Stimulated activated naive CD8-positive, alpha-beta T cell treated with anti-CD3 and anti-CD28 coated beads, Interleukin-15, amount 100 ng/mL, for 72 hours (primary cell): ENCODE measurements at regions not wholly inside any gene's neighbourhood (a gene's known extent, or its start where the extent isn't known, plus 50 kb on each side); places are given as distances from the start of the nearest gene placed in this dataset.
"Not testable (repeated sequence)": the region's sequence is repeated elsewhere in the genome, so short reads cannot be mapped to it uniquely, and the experiment has no call there.

Source experiments
- ATAC-seq: fragments of 150-1000 bp; cut with Tn5 transposase; 2 replicates; pipeline ENCODE4 v1.10.0; 2021; ENCODE audit warnings: mild to moderate bottlenecking, moderate library complexity
- DNase-seq, 2 donors: peaks; one replicate each; pipeline ENCODE4 v3.0.0; 2021 to 2022
- H3K27ac Mint-ChIP-seq, 2 donors: one replicate each; pipeline ENCODE4 v1.8.0; 2022; ENCODE audit warnings: mild to moderate bottlenecking in 2 of 2, mixed read lengths in 2 of 2, moderate library complexity in 2 of 2
- H3K27me3 Mint-ChIP-seq: one replicate; pipeline ENCODE4 v1.8.0; 2022; ENCODE audit warnings: mixed read lengths
- H3K4me1 Mint-ChIP-seq: one replicate; pipeline ENCODE4 v1.8.0; 2022; ENCODE audit warnings: mild to moderate bottlenecking, mixed read lengths
- H3K4me3 Mint-ChIP-seq, 2 donors: one replicate each; pipeline ENCODE4 v1.8.0; 2022; ENCODE audit warnings: mild to moderate bottlenecking in 2 of 2, mixed read lengths in 2 of 2, moderate library complexity in 1 of 2
- H3K9me3 Mint-ChIP-seq, 2 donors: one replicate each; pipeline ENCODE4 v1.8.0; 2022; ENCODE audit warnings: mixed read lengths in 2 of 2

GRCh38 chr5:96196890-96197289, 235.2 kb upstream of the ELL2 start:
- no peak for DNase-seq
- ATAC-seq: no peak
- H3K9me3 Mint-ChIP-seq: no peaks in the 10 kb centered on the region
- peaks cover 18% of the 10 kb centered on the region for H3K27me3 Mint-ChIP-seq
- H3K4me1 Mint-ChIP-seq: no peaks in the 10 kb centered on the region
- H3K4me3 Mint-ChIP-seq: no peak overlapping the region
- H3K27ac Mint-ChIP-seq: no peak overlapping the region

DNA sequence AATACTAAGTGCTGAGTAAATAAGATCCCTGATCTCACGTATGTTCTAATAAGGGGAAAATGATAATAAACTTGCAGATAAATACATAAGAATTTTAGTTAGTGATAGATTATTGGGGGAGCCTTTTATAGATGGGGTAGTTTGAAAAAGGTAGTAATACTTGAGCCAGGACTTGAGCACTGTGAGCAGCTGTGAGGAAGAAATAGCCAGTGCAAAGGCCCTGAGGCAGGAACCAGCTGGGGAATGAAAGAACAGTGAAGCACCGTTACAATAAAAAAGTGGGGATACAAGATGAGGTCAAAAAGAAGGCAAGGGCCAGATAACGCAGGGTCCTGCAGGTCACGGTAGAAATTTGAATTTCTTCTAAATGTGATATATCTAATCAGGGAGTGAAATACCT, 234.8 kb upstream of the ELL2 start:
- ATAC-seq: no peak
- Mint-ChIP-seq H3K27ac (no peak overlapping the region), H3K4me1 (no peaks in the 10 kb centered on the region), H3K4me3 (no peak overlapping the region), H3K27me3 (peaks cover 14% of the 10 kb centered on the region), H3K9me3 (no peaks in the 10 kb centered on the region)
- no peak for DNase-seq

DNA sequence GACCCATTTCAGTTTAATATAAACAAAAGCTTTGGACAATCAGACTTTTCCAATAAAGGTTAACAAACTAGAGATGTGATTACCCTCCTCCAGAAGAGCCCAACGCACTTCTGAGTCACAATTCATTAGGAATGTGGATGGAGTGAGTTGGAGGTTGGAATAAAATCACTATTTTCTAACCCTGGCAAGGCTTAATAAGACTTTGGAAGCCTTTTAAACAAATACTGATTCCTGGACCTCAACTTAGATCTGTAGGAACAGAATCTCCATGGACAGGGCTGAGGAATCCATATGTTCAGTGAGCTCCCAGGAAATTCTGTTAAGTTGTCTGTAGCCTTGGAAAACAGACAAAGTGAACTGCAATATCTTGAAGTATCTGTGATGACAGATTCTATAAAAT, 233.5 kb upstream of the ELL2 start:
- ATAC-seq (no peak), DNase-seq (no peak)
- H3K4me1 Mint-ChIP-seq: no peaks in the 10 kb centered on the region
- no peak overlapping the region for H3K27ac Mint-ChIP-seq
- peaks cover 23% of the 10 kb centered on the region for H3K27me3 Mint-ChIP-seq
- no peaks in the 10 kb centered on the region for H3K9me3 Mint-ChIP-seq
- H3K4me3 Mint-ChIP-seq: no peak overlapping the region

- Mint-ChIP-seq H3K9me3 (no peaks in the 10 kb centered on the region), H3K4me1 (no peaks in the 10 kb centered on the region), H3K27me3 (peaks cover 28% of the 10 kb centered on the region), H3K27ac (no peak overlapping the region), H3K4me3 (no peak overlapping the region)
- no peak for DNase-seq
- no peak for ATAC-seq
Observed at GRCh38 chr5:96194593-96194992, 232.9 kb upstream of the ELL2 start.

- Mint-ChIP-seq H3K27me3 (peaks cover 35% of the 10 kb centered on the region), H3K4me1 (no peaks in the 10 kb centered on the region), H3K9me3 (no peaks in the 10 kb centered on the region), H3K27ac (no peak overlapping the region), H3K4me3 (no peak overlapping the region)
- DNase-seq: no peak
- ATAC-seq: no peak
Observed at GRCh38 chr5:96193946-96194345, 232.3 kb upstream of the ELL2 start.

DNA sequence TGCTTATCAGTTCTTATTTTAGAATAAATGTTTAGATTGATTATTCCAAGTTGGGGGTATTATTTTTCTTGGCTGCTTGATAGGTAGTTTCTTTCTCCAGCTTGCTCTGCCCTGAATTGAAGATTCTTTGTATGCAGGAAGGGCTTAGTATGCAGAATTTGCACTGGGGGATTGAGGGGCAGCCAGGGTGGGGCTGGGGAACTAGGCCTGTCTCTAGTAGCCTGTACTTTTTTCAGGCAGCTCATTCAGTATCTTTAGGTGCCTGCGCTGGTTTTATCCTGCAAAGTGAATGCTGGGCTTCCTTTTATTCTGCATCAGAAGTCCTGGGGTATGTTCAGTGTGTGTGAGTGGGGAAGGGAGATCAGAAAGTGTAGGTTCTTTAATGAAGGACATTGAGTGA, 228.3 kb upstream of the ELL2 start:
- ATAC-seq: no peak
- Mint-ChIP-seq H3K4me3 (no peak overlapping the region), H3K4me1 (no peaks in the 10 kb centered on the region), H3K27ac (no peak overlapping the region), H3K27me3 (peaks cover 46% of the 10 kb centered on the region), H3K9me3 (peaks cover 0 to 17% of the 10 kb centered on the region in 2 donors)
- no peak for DNase-seq

DNA sequence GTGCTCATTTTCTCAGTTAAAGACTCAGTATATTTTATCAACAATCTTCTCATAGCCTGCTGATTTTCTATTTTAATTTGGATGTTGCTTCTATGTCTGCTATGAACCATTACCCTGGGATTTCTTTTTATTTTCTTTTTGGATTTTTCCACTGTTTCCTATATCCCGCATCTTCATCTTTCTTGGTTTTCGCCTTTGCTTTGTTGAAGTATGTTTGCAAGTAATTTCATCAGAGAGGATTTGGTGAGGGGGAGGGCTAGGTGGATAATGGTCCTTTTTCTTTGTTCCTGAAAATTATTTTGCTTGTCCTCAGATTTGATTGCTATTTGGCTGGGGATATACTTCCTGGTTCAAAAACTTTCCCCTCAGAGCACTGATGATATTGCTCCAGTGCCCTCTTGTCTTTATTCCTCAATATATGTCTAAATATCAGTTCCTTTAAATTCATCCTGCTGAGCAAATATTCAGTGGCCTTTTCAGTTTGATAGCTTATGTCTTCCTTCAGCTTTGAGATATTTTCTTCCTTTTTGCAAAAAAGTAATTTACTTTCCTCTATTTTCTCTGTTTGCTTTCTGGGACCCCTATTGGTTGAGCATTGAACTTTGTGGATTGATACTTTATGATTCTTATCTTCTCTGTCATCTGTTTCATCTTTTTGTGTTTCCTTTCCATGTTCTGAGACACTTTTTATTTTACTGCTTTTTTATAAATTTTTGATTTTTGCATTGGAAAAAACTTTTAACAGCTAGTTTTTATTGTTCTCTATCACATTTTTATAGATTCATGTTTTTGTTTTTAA, 227.6 kb upstream of the ELL2 start:
- H3K4me1 Mint-ChIP-seq: no peaks in the 10 kb centered on the region
- peaks cover 52% of the 10 kb centered on the region for H3K27me3 Mint-ChIP-seq
- no peak overlapping the region for H3K4me3 Mint-ChIP-seq
- peaks cover 0 to 23% of the 10 kb centered on the region in 2 donors for H3K9me3 Mint-ChIP-seq
- no peak overlapping the region for H3K27ac Mint-ChIP-seq
- ATAC-seq (no peak), DNase-seq (no peak)

DNA sequence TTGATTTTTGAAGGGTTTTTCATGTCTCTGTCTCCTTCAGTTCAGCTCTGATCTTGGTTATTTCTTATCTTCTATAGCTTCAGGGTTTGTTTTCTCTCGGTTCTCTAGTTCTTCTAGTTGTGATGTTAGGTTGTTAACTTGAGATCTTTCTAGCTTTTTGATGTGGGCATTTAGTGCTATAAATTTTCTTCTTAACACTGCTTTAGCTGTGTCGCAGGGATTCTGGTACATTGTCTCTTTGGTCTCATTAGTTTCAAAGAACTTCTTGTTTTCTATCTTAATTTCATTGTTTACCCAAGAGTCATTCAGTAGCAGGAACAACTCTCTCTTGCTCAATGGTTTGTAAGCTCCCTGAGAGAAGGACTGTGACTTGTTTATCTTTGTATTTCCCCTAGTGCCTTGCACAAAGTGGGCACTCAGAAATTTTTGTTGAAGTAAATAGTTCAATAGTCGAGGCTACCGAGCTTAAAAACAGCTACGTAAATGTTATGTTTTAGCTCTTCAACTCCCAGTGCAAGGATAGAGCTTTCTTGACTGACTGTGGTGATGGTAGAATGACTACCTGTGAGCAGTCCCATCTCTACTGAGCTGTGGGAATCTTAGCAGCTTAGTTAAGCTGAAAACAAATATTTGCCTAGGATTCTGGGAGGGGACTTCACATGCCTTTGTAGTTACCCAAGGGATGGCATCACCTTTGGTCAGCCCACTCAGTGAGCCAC, 225.8 kb upstream of the ELL2 start:
- H3K4me1 Mint-ChIP-seq: no peaks in the 10 kb centered on the region
- no peak overlapping the region for H3K27ac Mint-ChIP-seq
- peaks cover 0 to 23% of the 10 kb centered on the region in 2 donors for H3K9me3 Mint-ChIP-seq
- ATAC-seq: no peak
- H3K27me3 Mint-ChIP-seq: peaks cover 52% of the 10 kb centered on the region
- no peak overlapping the region for H3K4me3 Mint-ChIP-seq
- DNase-seq: no peak

- ATAC-seq, H3K4me3 Mint-ChIP-seq, H3K27ac Mint-ChIP-seq, H3K4me1 Mint-ChIP-seq, DNase-seq: not testable (repeated sequence)
- Mint-ChIP-seq H3K9me3 (peaks cover 0 to 23% of the 10 kb centered on the region in 2 donors), H3K27me3 (peaks cover 39% of the 10 kb centered on the region)
Observed at GRCh38 chr5:96184510-96184909, 222.9 kb upstream of the ELL2 start.

- ATAC-seq (no peak), DNase-seq (no peak)
- no peak overlapping the region for H3K27ac Mint-ChIP-seq
- H3K4me1 Mint-ChIP-seq: no peaks in the 10 kb centered on the region
- peaks cover 38% of the 10 kb centered on the region for H3K27me3 Mint-ChIP-seq
- peaks cover 0 to 15% of the 10 kb centered on the region in 2 donors for H3K9me3 Mint-ChIP-seq
- no peak overlapping the region for H3K4me3 Mint-ChIP-seq
Observed at GRCh38 chr5:96180684-96181435, 219.2 kb upstream of the ELL2 start.

DNA sequence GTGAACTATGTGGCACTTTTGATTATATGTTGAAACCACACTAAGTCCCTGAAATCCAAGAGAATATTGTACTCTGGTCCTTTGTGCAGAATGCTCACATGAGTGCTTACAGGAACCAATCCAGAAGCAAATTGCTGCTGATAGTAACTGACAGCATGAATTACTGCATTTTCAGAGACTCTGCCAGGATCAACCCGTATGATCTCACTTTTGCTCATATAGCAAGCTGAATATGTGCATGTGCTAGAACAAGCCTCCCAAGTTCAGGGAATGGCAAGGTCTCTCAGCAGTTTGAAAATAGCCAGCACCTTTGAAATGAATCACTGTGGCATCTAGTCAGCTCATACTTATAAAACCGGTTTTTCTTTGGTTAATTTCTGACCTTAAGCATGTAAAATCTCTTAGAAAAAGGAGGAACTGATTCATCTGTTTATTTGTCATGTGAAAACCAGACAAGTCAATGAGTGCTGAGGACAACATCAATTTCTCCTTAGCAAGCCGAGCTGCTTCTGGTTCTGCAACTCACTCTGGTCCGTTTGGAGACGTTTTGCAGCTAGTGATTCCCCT, 215.7 kb upstream of the ELL2 start:
- ATAC-seq (no peak), DNase-seq (no peak)
- H3K27ac Mint-ChIP-seq: no peak overlapping the region
- H3K27me3 Mint-ChIP-seq: peaks cover 24% of the 10 kb centered on the region
- H3K4me1 Mint-ChIP-seq: no peaks in the 10 kb centered on the region
- no peaks in the 10 kb centered on the region for H3K9me3 Mint-ChIP-seq
- H3K4me3 Mint-ChIP-seq: no peak overlapping the region

- peaks cover 24% of the 10 kb centered on the region for H3K27me3 Mint-ChIP-seq
- no peak for ATAC-seq
- no peak overlapping the region for H3K4me3 Mint-ChIP-seq
- no peaks in the 10 kb centered on the region for H3K4me1 Mint-ChIP-seq
- DNase-seq: no peak
- no peak overlapping the region for H3K27ac Mint-ChIP-seq
- no peaks in the 10 kb centered on the region for H3K9me3 Mint-ChIP-seq
Observed at GRCh38 chr5:96176022-96176421, 214.4 kb upstream of the ELL2 start.

DNA sequence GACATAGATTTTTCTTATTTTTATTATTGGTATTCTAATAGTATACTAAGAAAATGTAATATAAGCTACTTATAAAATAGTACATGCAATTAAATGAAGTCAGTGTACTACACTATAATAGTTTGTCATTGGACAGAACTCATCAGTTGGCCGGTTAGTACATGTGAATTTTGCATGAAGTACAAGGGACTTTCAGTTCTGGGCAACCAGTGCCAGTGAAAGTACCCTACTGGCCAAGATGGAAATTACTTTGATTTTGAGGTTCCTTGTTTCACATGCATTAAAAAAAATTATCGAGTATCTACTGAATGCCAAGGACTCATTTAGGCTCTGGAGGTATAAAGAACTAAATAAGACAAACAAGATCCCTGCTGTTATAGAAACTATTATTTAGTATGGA, 213.4 kb upstream of the ELL2 start:
- no peak for DNase-seq
- no peaks in the 10 kb centered on the region for H3K4me1 Mint-ChIP-seq
- H3K4me3 Mint-ChIP-seq: no peak overlapping the region
- no peaks in the 10 kb centered on the region for H3K9me3 Mint-ChIP-seq
- H3K27ac Mint-ChIP-seq: no peak overlapping the region
- peaks cover 24% of the 10 kb centered on the region for H3K27me3 Mint-ChIP-seq
- ATAC-seq: no peak

GRCh38 chr5:96173366-96173765, 211.7 kb upstream of the ELL2 start:
- Mint-ChIP-seq H3K27ac (no peak overlapping the region), H3K9me3 (no peaks in the 10 kb centered on the region), H3K4me1 (no peaks in the 10 kb centered on the region), H3K4me3 (no peak overlapping the region), H3K27me3 (peaks cover 13% of the 10 kb centered on the region)
- ATAC-seq (no peak), DNase-seq (no peak)

GRCh38 chr5:96172436-96172835, 210.8 kb upstream of the ELL2 start:
- no peak overlapping the region for H3K4me3 Mint-ChIP-seq
- ATAC-seq (no peak), DNase-seq (no peak)
- no peak overlapping the region for H3K27ac Mint-ChIP-seq
- H3K4me1 Mint-ChIP-seq: no peaks in the 10 kb centered on the region
- no peaks in the 10 kb centered on the region for H3K9me3 Mint-ChIP-seq
- H3K27me3 Mint-ChIP-seq: peaks cover 6% of the 10 kb centered on the region

- H3K9me3 Mint-ChIP-seq, DNase-seq, H3K4me3 Mint-ChIP-seq, ATAC-seq, H3K27me3 Mint-ChIP-seq, H3K4me1 Mint-ChIP-seq, H3K27ac Mint-ChIP-seq: not testable (repeated sequence)
Observed at GRCh38 chr5:96171973-96172372, 210.3 kb upstream of the ELL2 start.
